ENCODE measurements at regions not wholly inside any gene's neighbourhood (a gene's known extent, or its start where the extent isn't known, plus 50 kb on each side); places are given as distances from the start of the nearest gene placed in this dataset.

DNA sequence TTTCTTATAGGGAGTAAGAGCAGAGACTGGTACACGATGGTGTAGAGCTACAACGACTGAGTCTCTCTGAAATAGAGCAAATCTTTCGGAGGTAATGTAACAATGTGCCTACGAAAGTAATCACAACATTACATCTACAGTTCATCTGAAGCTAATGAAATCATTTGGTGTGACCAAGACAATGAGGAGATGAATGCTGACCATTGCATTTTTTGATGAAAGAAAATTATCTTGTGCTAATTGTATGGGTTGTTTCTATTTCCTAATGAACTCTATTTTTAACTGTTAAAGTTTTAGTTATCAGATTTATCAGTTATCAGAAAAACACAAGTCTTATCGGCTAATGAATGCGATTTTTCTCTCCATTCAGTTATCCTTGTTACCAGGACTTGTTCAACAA is 913.4 kb downstream of the SLITRK6 start:
- 76 to 86% (median 84%) methylated on average over 6 of the region's 6 CpGs for WGBS, 5 donors
- intact Hi-C loops (cut with DNase I; ENCODE audit: low total_unique reads), result no loop called here
- Histone ChIP-seq H3K9me3 (no peaks in the 10 kb centered on the region), H3K27ac (no peak overlapping the region), H3K4me3 (no peak overlapping the region), H3K36me3 (no peaks in the 10 kb centered on the region), H3K4me1 (no peaks in the 10 kb centered on the region), H3K27me3 (no peaks in the 10 kb centered on the region)
- no peak for DNase-seq
- TF ChIP-seq CTCF (IDR thresholded peaks at IDR 0.05) (no peak), EP300 (IDR thresholded peaks at IDR 0.05) (no peak)

- no peaks in the 10 kb centered on the region for H3K36me3 ChIP-seq
- no peak for DNase-seq
- H3K9me3 ChIP-seq, result peaks cover 0 to 17% (median 7%) of the 10 kb centered on the region in 4 donors
- intact Hi-C loops (cut with DNase I; ENCODE audit: low total_unique reads), result no loop called here
- H3K27me3 ChIP-seq, result no peaks in the 10 kb centered on the region
- TF ChIP-seq POLR2A (IDR thresholded peaks at IDR 0.05) (no peak), CTCF (IDR thresholded peaks at IDR 0.05) (no peak), POLR2AphosphoS5 (IDR thresholded peaks at IDR 0.05) (no peak), EP300 (IDR thresholded peaks at IDR 0.05) (no peak)
- no peaks in the 10 kb centered on the region for H3K4me1 ChIP-seq
- no peak overlapping the region for H3K27ac ChIP-seq
- H3K4me3 ChIP-seq, result no peak overlapping the region
- 52 to 70% (median 61%) methylated on average over 3 of the region's 3 CpGs for WGBS, 5 donors
Measured at GRCh38 chr13:84873951-84874350, 925.3 kb downstream of the SLITRK6 start.

- Histone ChIP-seq H3K9me3 (no peaks in the 10 kb centered on the region), H3K27me3 (no peaks in the 10 kb centered on the region), H3K36me3 (no peaks in the 10 kb centered on the region), H3K4me3 (no peak overlapping the region), H3K4me1 (no peaks in the 10 kb centered on the region), H3K27ac (no peak overlapping the region)
- TF ChIP-seq POLR2A (IDR thresholded peaks at IDR 0.05) (no peak), CTCF (IDR thresholded peaks at IDR 0.05) (no peak), POLR2AphosphoS5 (IDR thresholded peaks at IDR 0.05) (no peak), EP300 (IDR thresholded peaks at IDR 0.05) (no peak)
- intact Hi-C loops (cut with DNase I; ENCODE audit: low total_unique reads), result no loop called here
- WGBS, 5 donors, result 63 to 81% (median 74%) methylated on average over 6 of the region's 6 CpGs
- no peak for DNase-seq
Measured at GRCh38 chr13:84870190-84870589, 929.0 kb downstream of the SLITRK6 start.

DNA sequence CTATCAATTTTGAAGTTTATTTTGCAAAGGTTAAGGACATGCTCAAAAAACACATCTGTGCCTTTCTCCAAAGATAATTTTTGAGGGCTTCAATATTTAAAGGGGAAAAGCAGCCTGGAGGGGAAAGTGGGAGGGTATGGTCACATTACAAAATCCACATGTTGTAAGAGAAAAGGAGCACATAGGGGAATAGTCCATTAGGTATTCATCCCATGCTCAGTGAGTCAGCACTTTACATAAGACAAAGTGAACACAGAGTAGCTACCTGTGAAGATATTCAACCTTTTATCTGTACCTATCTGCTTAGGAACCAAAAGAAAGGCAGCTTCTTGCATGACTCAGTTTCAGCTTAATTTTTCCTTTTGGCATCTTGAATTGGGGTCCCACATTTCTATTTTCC is 932.0 kb downstream of the SLITRK6 start:
- Histone ChIP-seq H3K9me3 (no peaks in the 10 kb centered on the region), H3K4me3 (no peak overlapping the region), H3K27ac (no peak overlapping the region), H3K27me3 (no peaks in the 10 kb centered on the region), H3K36me3 (no peaks in the 10 kb centered on the region), H3K4me1 (no peaks in the 10 kb centered on the region)
- no peak for DNase-seq
- no peak for TF ChIP-seq POLR2A (IDR thresholded peaks at IDR 0.05)
- TF ChIP-seq POLR2AphosphoS5 (IDR thresholded peaks at IDR 0.05), result no peak
- TF ChIP-seq CTCF (IDR thresholded peaks at IDR 0.05), result no peak
- TF ChIP-seq EP300 (IDR thresholded peaks at IDR 0.05), result no peak
- intact Hi-C loops (cut with DNase I; ENCODE audit: low total_unique reads), result no loop called here

Data from stomach (tissue), 8 donors.